HEK293 (cell line): ENCODE measurements at regions not wholly inside any gene's neighbourhood (a gene's known extent, or its start where the extent isn't known, plus 50 kb on each side); places are given as distances from the start of the nearest gene placed in this dataset.

Source experiments
- CTCF ChIA-PET: fragments of 350-600 bp; formaldehyde crosslinking; extraction: SDS; loops from one replicate; lab custom pipeline; 2021; ENCODE audit warnings: antibody characterized with exemption; lab: Yijun Ruan, JAX
- POLR2A ChIA-PET: fragments of 300-600 bp; formaldehyde crosslinking; extraction: SDS; loops from one replicate; lab custom pipeline; 2020; ENCODE audit warnings: antibody characterized with exemption, inconsistent platforms; lab: Yijun Ruan, JAX
- H3K27ac ChIP-seq: fragments of 200-500 bp; sonication (Bioruptor generic); 2 replicates; pipeline ENCODE4 v1.5.1; 2014; ENCODE audit warnings: low read depth, low read length, control low read depth, inconsistent platforms; ENCODE audit errors: extremely low read depth
- H3K36me3 ChIP-seq, 2 experiments: fragments of 200-500 bp in 1 of 2; sonication (Bioruptor generic) in 1 of 2; 1 replicate in 1 of 2; 2 replicates in 1 of 2; pipeline ENCODE4 v1.5.1; 2014 to 2017; ENCODE audit warnings: inconsistent platforms in 2 of 2, low read length in 2 of 2; ENCODE audit not compliant: control insufficient read depth in 2 of 2, insufficient read depth in 1 of 2
- H3K4me1 ChIP-seq: fragments of 200-500 bp; sonication (Bioruptor generic); 2 replicates; pipeline ENCODE4 v1.5.1; 2014; ENCODE audit warnings: mild to moderate bottlenecking, low read length, inconsistent platforms; ENCODE audit not compliant: control insufficient read depth, insufficient read depth
- H3K4me3 ChIP-seq: 2 replicates; pipeline ENCODE4 v1.5.1; 2011; ENCODE audit warnings: low read depth, mild to moderate bottlenecking, control low read depth, low read length, moderate library complexity
- H3K9me3 ChIP-seq: fragments of 200-500 bp; sonication (Bioruptor generic); 2 replicates; pipeline ENCODE4 v1.5.1; 2014; ENCODE audit warnings: low read depth, low read length, inconsistent platforms; ENCODE audit not compliant: control insufficient read depth, insufficient read depth
- GLIS1 ChIP-seq: fragments of 450-650 bp; formaldehyde crosslinking; IDR thresholded peaks from 2 replicates; pipeline ENCODE4 v1.5.1; 2016; ENCODE audit warnings: missing biosample characterization, missing genetic modification characterization
- OVOL3 ChIP-seq: fragments of 450-650 bp; formaldehyde crosslinking; IDR thresholded peaks from 2 replicates; pipeline ENCODE4 v1.5.1; 2016; ENCODE audit warnings: missing biosample characterization, missing genetic modification characterization
- PRDM10 ChIP-seq: fragments of 450-650 bp; formaldehyde crosslinking; IDR thresholded peaks from 2 replicates; pipeline ENCODE4 v1.5.1; 2016; ENCODE audit warnings: missing biosample characterization, missing genetic modification characterization
- REST ChIP-seq: fragments of 450-650 bp; formaldehyde crosslinking; IDR thresholded peaks from 2 replicates; pipeline ENCODE4 v1.5.1; 2016; ENCODE audit warnings: missing biosample characterization, missing genetic modification characterization
- SCRT2 ChIP-seq: fragments of 450-650 bp; formaldehyde crosslinking; IDR thresholded peaks from 2 replicates; pipeline ENCODE4 v1.5.1; 2016; ENCODE audit warnings: missing biosample characterization, missing genetic modification characterization
- ZFP3 ChIP-seq: fragments of 450-650 bp; formaldehyde crosslinking; IDR thresholded peaks from 2 replicates; pipeline ENCODE4 v1.5.1; 2016; ENCODE audit warnings: low read depth, missing biosample characterization, missing genetic modification characterization
- ZNF114 ChIP-seq: fragments of 450-650 bp; formaldehyde crosslinking; IDR thresholded peaks from 2 replicates; pipeline ENCODE4 v1.5.0; 2017; ENCODE audit warnings: missing biosample characterization, missing genetic modification characterization
- ZNF133 ChIP-seq: fragments of 450-650 bp; formaldehyde crosslinking; IDR thresholded peaks from 2 replicates; pipeline ENCODE4 v1.5.1; 2016; ENCODE audit warnings: missing biosample characterization, missing genetic modification characterization
- ZNF239 ChIP-seq: fragments of 450-650 bp; formaldehyde crosslinking; IDR thresholded peaks from 2 replicates; pipeline ENCODE4 v1.5.1; 2016; ENCODE audit warnings: missing biosample characterization, missing genetic modification characterization
- ZNF248 ChIP-seq: fragments of 450-650 bp; formaldehyde crosslinking; IDR thresholded peaks from 2 replicates; pipeline ENCODE4 v1.5.1; 2017; ENCODE audit warnings: missing biosample characterization, missing genetic modification characterization
- ZNF335 ChIP-seq: fragments of 450-650 bp; formaldehyde crosslinking; conservative IDR thresholded peaks from 2 replicates; pipeline ENCODE4 v1.5.1; 2016; ENCODE audit warnings: missing biosample characterization, missing genetic modification characterization
- ZNF362 ChIP-seq: fragments of 450-650 bp; formaldehyde crosslinking; IDR thresholded peaks from 2 replicates; pipeline ENCODE4 v1.5.1; 2016; ENCODE audit warnings: missing biosample characterization, missing genetic modification characterization
- ZNF394 ChIP-seq: fragments of 450-650 bp; formaldehyde crosslinking; IDR thresholded peaks from 2 replicates; pipeline ENCODE4 v1.5.1; 2016; ENCODE audit warnings: missing biosample characterization, missing genetic modification characterization, mild to moderate bottlenecking, moderate library complexity, borderline replicate concordance
- ZNF48 ChIP-seq: fragments of 450-650 bp; formaldehyde crosslinking; IDR thresholded peaks from 2 replicates; pipeline ENCODE4 v1.5.1; 2016; ENCODE audit warnings: missing biosample characterization, missing genetic modification characterization
- ZNF558 ChIP-seq: fragments of 450-650 bp; formaldehyde crosslinking; IDR thresholded peaks from 2 replicates; pipeline ENCODE4 v1.5.1; 2016; ENCODE audit warnings: missing biosample characterization, missing genetic modification characterization
- ZNF837 ChIP-seq: fragments of 450-650 bp; formaldehyde crosslinking; IDR thresholded peaks from 2 replicates; pipeline ENCODE4 v1.5.1; 2016; ENCODE audit warnings: missing biosample characterization, missing genetic modification characterization

- TF ChIP-seq ZFP3 (tag by site-specific recombination): no peak
- peak; percentile 98 for TF ChIP-seq PRDM10 (tag by site-specific recombination)
- TF ChIP-seq ZNF239 (tag by site-specific recombination): no peak
- TF ChIP-seq GLIS1 (tag by site-specific recombination): peak; percentile 38; the same call in 1 of the 2 replicates
- TF ChIP-seq ZNF837: no peak
- no peak for TF ChIP-seq OVOL3 (tag by site-specific recombination)
Measured at GRCh38 chr15:92809064-92809879, 90.9 kb upstream of the CHD2 start (continued).

GRCh38 chr15:92809880-92810361 is 90.2 kb upstream of the CHD2 start:
- Histone ChIP-seq H3K9me3 (no peaks in the 10 kb centered on the region), H3K4me3 (peak overlapping the region; percentile 48), H3K4me1 (peaks cover 28% of the 10 kb centered on the region), H3K27ac (peak overlapping the region; percentile 97), H3K36me3 (no peaks in the 10 kb centered on the region)
- peak; percentile 94 for TF ChIP-seq ZNF362 (tag by site-specific recombination)
- TF ChIP-seq ZNF48 (tag by site-specific recombination): no peak
- TF ChIP-seq ZNF558 (tag by site-specific recombination): peak; percentile 28; the same call in 1 of the 2 replicates
- 0 out of 2 replicates have a peak, but pooled peaks have one; percentile 9 for TF ChIP-seq ZNF394 (tag by site-specific recombination)
- TF ChIP-seq ZNF335 (tag by site-specific recombination): peak; percentile 86
- no peak for TF ChIP-seq ZNF133
- TF ChIP-seq ZNF248 (tag by site-specific recombination): no peak
- no peak for TF ChIP-seq SCRT2 (tag by site-specific recombination)
- no peak for TF ChIP-seq ZNF114
- peak; percentile 95 for TF ChIP-seq REST
- POLR2A ChIA-PET: interaction anchor here (0.6 to 7.3 kb wide), 17 partner anchors 9 to 1710 kb away, joined by 3 to 280 read pairs (median 6); partner anchors contain the start of genes CHD2 and SV2B
- CTCF ChIA-PET: interaction anchor here (0.6 to 4.8 kb wide), 20 partner anchors 9 to 416 kb away, joined by 3 to 46 read pairs (median 6); partner anchors contain the start of genes CHD2 and ST8SIA2
